NCI-H1417 treated with DMSO at 0.1 percent for 48 hours (cell line): ENCODE measurements at regions not wholly inside any gene's neighbourhood (a gene's known extent, or its start where the extent isn't known, plus 50 kb on each side); places are given as distances from the start of the nearest gene placed in this dataset.
A peak's percentile ranks its signal among the peaks of the same experiment; 100 is the strongest.
"Not testable (repeated sequence)": the region's sequence is repeated elsewhere in the genome, so short reads cannot be mapped to it uniquely, and the experiment has no call there.

Source experiments
- DNase-seq: peaks from one replicate; lab custom pipeline; 2025; lab: John Stamatoyannopoulos, UW

GRCh38 chr12:90593596-90594295 lies 361.2 kb downstream of the CCER1 start:
- DNase-seq: no peak

GRCh38 chr12:90589956-90590355 lies 365.0 kb downstream of the CCER1 start:
- DNase-seq: no peak

GRCh38 chr12:90585640-90586304 lies 369.2 kb downstream of the CCER1 start:
- no peak for DNase-seq

GRCh38 chr12:90576707-90577106 lies 378.3 kb downstream of the CCER1 start:
- DNase-seq: no peak

- DNase-seq: no peak
Observed at GRCh38 chr12:90575995-90576394, 379.0 kb downstream of the CCER1 start.

- no peak for DNase-seq
Observed at GRCh38 chr12:90574676-90575075, 380.3 kb downstream of the CCER1 start.

GRCh38 chr12:90572778-90573177 lies 382.2 kb downstream of the CCER1 start:
- peak; percentile 26 for DNase-seq

GRCh38 chr12:90569685-90570084 lies 385.3 kb downstream of the CCER1 start:
- DNase-seq: no peak

GRCh38 chr12:90562671-90563070 lies 392.3 kb downstream of the CCER1 start:
- DNase-seq: no peak

- DNase-seq: no peak
Observed at GRCh38 chr12:90548595-90548994, 406.4 kb downstream of the CCER1 start.

- no peak for DNase-seq
Observed at GRCh38 chr12:90546511-90546910, 408.5 kb downstream of the CCER1 start.

- no peak for DNase-seq
Observed at GRCh38 chr12:90543841-90544240, 411.1 kb downstream of the CCER1 start.

- DNase-seq: no peak
Observed at GRCh38 chr12:90543374-90543773, 411.6 kb downstream of the CCER1 start.

- DNase-seq: not testable (repeated sequence)
Observed at GRCh38 chr12:90542852-90543251, 412.1 kb downstream of the CCER1 start.

- not testable (repeated sequence) for DNase-seq
Observed at GRCh38 chr12:90533828-90534227, 421.1 kb downstream of the CCER1 start.

GRCh38 chr12:90520002-90520734 lies 434.8 kb downstream of the CCER1 start:
- no peak for DNase-seq

- no peak for DNase-seq
Observed at GRCh38 chr12:90519285-90519684, 435.7 kb downstream of the CCER1 start.

- no peak for DNase-seq
Observed at GRCh38 chr12:90515199-90516175, 439.5 kb downstream of the CCER1 start.

GRCh38 chr12:90514325-90514724 lies 440.7 kb downstream of the CCER1 start:
- no peak for DNase-seq

- DNase-seq: no peak
Observed at GRCh38 chr12:90512518-90512917, 442.5 kb downstream of the CCER1 start.

- DNase-seq: no peak
Observed at GRCh38 chr12:90510948-90511347, 444.0 kb downstream of the CCER1 start.

- no peak for DNase-seq
Observed at GRCh38 chr12:90504806-90505205, 450.2 kb downstream of the CCER1 start.
